Vagina (tissue), 2 donors: ENCODE measurements at regions not wholly inside any gene's neighbourhood (a gene's known extent, or its start where the extent isn't known, plus 50 kb on each side); places are given as distances from the start of the nearest gene placed in this dataset.

Source experiments
- POLR2AphosphoS5 ChIP-seq, 2 donors: sonication (generic); formaldehyde crosslinking; IDR thresholded peaks; one replicate each; pipeline ENCODE4 v1.9.0; 2017; ENCODE audit warnings: antibody characterized with exemption in 2 of 2, mild to moderate bottlenecking in 2 of 2, low read depth in 1 of 2; ENCODE audit not compliant: insufficient read depth in 1 of 2
- TF ChIP-seq, protein P1 (sequence below), 3 experiments: fragments of 450-650 bp in 2 of 3; fragments of 200-600 bp in 1 of 3; sonication (generic) in 1 of 3; IDR thresholded peaks; one replicate each; pipeline ENCODE4 v1.5.1; 2017 to 2019; ENCODE audit warnings: antibody characterized with exemption in 3 of 3, mild to moderate bottlenecking in 2 of 3, moderate library complexity in 2 of 3

DNA sequence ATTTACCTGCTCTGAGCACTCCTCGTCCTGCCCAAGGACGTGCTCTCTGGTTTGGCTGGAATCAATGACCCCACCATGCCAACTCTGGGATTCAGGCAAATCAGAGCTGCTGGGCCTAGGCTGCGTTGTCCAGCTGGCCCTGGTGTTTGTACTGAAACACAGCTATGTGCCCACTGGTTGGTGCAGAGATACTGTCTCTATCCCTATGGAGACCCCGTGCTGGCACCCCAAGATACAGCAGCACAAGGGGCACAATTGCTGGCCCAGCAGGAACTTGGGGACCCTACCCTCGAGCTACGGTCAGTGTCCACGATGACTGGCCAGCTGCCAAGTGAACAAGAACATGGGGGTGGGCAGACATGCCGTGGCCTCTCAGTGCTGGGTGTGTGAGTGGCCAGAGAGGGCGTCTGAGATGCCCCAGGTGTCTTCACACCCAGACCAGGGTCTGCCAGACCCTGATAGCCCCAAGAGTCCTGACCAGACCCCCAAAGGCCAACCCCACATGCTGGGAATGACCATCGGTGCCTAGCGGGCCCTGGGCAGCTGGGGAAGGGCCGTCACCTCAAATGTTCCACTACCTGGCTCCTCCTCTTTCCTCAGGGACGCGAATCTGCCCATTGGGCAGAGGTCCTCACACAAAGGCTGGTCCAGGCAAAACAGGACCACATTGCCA, 79.3 kb upstream of the ZNF479 start:
- no peak for TF ChIP-seq POLR2AphosphoS5 (IDR thresholded peaks at IDR 0.05; ENCODE audit: insufficient read depth in 1 of 2, low read depth in 1 of 2)
- TF ChIP-seq, protein P1, sequence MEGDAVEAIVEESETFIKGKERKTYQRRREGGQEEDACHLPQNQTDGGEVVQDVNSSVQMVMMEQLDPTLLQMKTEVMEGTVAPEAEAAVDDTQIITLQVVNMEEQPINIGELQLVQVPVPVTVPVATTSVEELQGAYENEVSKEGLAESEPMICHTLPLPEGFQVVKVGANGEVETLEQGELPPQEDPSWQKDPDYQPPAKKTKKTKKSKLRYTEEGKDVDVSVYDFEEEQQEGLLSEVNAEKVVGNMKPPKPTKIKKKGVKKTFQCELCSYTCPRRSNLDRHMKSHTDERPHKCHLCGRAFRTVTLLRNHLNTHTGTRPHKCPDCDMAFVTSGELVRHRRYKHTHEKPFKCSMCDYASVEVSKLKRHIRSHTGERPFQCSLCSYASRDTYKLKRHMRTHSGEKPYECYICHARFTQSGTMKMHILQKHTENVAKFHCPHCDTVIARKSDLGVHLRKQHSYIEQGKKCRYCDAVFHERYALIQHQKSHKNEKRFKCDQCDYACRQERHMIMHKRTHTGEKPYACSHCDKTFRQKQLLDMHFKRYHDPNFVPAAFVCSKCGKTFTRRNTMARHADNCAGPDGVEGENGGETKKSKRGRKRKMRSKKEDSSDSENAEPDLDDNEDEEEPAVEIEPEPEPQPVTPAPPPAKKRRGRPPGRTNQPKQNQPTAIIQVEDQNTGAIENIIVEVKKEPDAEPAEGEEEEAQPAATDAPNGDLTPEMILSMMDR (IDR thresholded peaks at IDR 0.05), result no peak
